ENCODE measurements at regions not wholly inside any gene's neighbourhood (a gene's known extent, or its start where the extent isn't known, plus 50 kb on each side); places are given as distances from the start of the nearest gene placed in this dataset.

DNA sequence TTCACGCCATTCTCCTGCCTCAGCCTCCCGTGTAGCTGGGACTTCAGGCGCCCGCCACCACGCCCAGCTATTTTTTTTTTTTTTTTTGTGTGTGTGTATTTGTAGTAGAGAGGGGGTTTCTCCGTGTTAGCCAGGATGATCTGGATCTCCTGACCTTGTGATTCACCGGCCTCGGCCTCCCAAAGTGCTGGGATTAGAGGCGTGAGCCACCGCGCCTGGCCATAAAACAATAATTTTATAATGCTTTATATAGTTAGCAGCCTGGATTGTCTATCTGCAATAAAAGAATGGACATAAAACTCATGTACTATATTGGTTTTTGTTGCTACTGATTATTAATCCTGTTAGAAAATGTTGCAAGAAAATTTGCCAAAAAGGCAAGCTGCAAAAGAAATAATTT is 195.9 kb upstream of the BANK1 start:
- TF ChIP-seq, protein P1, sequence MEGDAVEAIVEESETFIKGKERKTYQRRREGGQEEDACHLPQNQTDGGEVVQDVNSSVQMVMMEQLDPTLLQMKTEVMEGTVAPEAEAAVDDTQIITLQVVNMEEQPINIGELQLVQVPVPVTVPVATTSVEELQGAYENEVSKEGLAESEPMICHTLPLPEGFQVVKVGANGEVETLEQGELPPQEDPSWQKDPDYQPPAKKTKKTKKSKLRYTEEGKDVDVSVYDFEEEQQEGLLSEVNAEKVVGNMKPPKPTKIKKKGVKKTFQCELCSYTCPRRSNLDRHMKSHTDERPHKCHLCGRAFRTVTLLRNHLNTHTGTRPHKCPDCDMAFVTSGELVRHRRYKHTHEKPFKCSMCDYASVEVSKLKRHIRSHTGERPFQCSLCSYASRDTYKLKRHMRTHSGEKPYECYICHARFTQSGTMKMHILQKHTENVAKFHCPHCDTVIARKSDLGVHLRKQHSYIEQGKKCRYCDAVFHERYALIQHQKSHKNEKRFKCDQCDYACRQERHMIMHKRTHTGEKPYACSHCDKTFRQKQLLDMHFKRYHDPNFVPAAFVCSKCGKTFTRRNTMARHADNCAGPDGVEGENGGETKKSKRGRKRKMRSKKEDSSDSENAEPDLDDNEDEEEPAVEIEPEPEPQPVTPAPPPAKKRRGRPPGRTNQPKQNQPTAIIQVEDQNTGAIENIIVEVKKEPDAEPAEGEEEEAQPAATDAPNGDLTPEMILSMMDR (IDR thresholded peaks at IDR 0.05) = no peak
- TF ChIP-seq EP300 (IDR thresholded peaks at IDR 0.05; ENCODE audit: low read depth) = no peak

Measured in transverse colon (tissue), 3 donors.